Muscle of leg (tissue), 3 donors: ENCODE measurements at regions not wholly inside any gene's neighbourhood (a gene's known extent, or its start where the extent isn't known, plus 50 kb on each side); places are given as distances from the start of the nearest gene placed in this dataset.
A peak's percentile ranks its signal among the peaks of the same experiment; 100 is the strongest.

Experiments used
- DNase-seq: peaks from one replicate; pipeline ENCODE4 v3.0.0; 2013
- H3K27ac ChIP-seq: one replicate; pipeline ENCODE4 v1.5.1; 2013; ENCODE audit warnings: mild to moderate bottlenecking, low read length, control low read depth
- H3K27me3 ChIP-seq: one replicate; pipeline ENCODE4 v1.6.1; 2013; ENCODE audit warnings: low read length; ENCODE audit not compliant: control insufficient read depth, insufficient read depth
- H3K36me3 ChIP-seq: one replicate; pipeline ENCODE4 v1.6.1; 2013; ENCODE audit warnings: low read length; ENCODE audit not compliant: control insufficient read depth, insufficient read depth
- H3K4me1 ChIP-seq: one replicate; pipeline ENCODE4 v1.6.1; 2013; ENCODE audit warnings: low read length; ENCODE audit not compliant: control insufficient read depth, insufficient read depth
- H3K4me3 ChIP-seq: one replicate; pipeline ENCODE4 v1.5.1; 2013; ENCODE audit warnings: low read length, control low read depth
- H3K9me3 ChIP-seq: replicated peaks from 2 replicates; pipeline ENCODE4 v1.6.1; 2013; ENCODE audit warnings: low read depth, low read length; ENCODE audit not compliant: control insufficient read depth
- WGBS: methylation state at CpG from one replicate; pipeline ENCODE4 v1.1.5; 2013; ENCODE audit warnings: missing lambda C conversion rate; ENCODE audit not compliant: insufficient coverage; 5-methylcytosine and 5-hydroxymethylcytosine counted together

DNA sequence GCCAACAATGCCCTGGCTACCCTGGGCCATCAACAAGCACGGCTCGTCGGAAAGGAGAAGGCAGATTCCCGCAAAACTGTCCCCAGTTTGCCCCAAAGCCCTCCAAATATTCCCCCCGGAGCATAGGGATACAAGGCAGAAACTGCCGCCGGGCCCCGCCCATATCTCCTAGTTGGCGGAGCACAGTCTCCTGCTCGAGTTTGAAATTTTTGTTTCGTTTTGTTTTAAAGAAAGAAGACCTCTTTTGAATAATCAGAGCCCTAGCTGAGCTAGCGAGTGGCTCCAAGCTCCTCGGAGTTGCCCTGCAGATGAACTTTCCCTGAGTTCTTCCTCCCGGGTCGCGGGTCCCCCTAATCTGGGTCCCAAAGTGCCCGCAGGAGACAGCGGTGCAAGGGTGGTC is 138.1 kb upstream of the ZIC3 start:
- peaks cover 4% of the 10 kb centered on the region for H3K9me3 ChIP-seq
- H3K36me3 ChIP-seq = no peaks in the 10 kb centered on the region
- H3K27me3 ChIP-seq = peaks cover 69% of the 10 kb centered on the region
- 32% methylated on average over 14 of the region's 18 CpGs for WGBS
- peak overlapping the region; percentile 38 for H3K4me3 ChIP-seq
- no peak overlapping the region for H3K27ac ChIP-seq
- peak; percentile 17 for DNase-seq
- peaks cover 15% of the 10 kb centered on the region for H3K4me1 ChIP-seq

DNA sequence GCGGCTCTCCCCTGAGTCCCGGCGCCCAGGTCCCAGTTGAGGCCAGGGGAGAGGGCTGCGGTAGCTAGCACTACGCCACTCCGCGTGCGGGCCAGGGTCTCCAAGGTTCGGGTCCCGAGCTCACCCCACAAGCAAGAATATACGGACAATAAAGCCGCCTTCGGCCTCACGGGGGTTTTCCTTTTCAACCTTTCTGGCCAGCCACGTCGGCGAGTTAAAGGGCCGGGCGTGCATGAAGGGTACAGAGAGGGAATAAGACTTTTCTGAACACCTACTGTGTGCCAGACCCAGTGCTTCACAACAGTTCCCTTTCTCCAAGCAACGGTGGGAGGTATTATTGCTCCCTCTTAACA is 138.5 kb upstream of the ZIC3 start:
- Histone ChIP-seq H3K27me3 (peaks cover 72% of the 10 kb centered on the region), H3K9me3 (peaks cover 4% of the 10 kb centered on the region), H3K36me3 (no peaks in the 10 kb centered on the region), H3K4me1 (peaks cover 15% of the 10 kb centered on the region), H3K4me3 (peak overlapping the region; percentile 38), H3K27ac (no peak overlapping the region)
- DNase-seq = no peak
- 33% methylated on average over 13 of the region's 20 CpGs for WGBS

DNA sequence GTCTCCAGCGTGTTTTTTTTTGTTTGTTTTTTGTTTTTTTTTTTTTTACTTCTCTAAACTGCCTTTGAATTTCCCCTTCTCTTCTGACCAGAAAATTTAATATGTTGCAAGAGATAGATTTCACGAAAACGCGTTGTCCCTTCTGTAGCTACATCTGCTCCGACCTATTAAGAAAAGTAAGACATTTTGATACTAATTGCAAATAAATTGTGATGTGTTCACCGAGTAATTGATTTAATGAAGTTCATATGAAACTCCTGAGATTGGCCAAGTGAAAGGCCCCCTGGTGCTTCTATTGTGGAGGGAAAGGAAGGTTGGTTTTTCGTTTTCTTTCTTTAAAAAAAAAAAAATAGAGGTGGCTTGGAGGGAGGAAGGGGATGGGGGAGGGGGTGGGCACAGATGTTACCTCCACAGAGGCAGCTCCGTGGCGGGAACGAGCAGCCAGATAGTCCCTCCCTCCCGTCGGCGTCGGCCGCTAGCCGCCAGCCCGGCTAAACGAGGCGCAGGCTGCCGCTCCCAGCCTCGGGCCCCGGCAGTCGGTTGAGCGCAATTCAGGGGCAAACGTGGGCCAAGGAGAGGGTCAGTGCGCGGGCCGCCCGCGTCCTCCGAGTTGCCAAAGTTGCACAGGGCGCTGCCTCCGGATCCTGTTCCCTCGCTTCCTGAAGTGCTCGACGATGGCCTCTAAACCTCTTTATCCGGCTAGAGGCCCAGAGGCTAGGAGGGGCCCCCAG is 139.1 kb upstream of the ZIC3 start:
- no peaks in the 10 kb centered on the region for H3K36me3 ChIP-seq
- H3K9me3 ChIP-seq = peaks cover 4% of the 10 kb centered on the region
- H3K4me1 ChIP-seq = peaks cover 15% of the 10 kb centered on the region
- no peak overlapping the region for H3K4me3 ChIP-seq
- no peak overlapping the region for H3K27ac ChIP-seq
- peaks cover 70% of the 10 kb centered on the region for H3K27me3 ChIP-seq
- 24% methylated on average over 32 of the region's 37 CpGs for WGBS
- no peak for DNase-seq

- Histone ChIP-seq H3K27me3 (peaks cover 74% of the 10 kb centered on the region), H3K4me3 (no peak overlapping the region), H3K27ac (no peak overlapping the region), H3K4me1 (peaks cover 15% of the 10 kb centered on the region), H3K36me3 (no peaks in the 10 kb centered on the region), H3K9me3 (peaks cover 4% of the 10 kb centered on the region)
- DNase-seq = no peak
- 19% methylated on average over 4 of the region's 9 CpGs for WGBS
These were observed 139.9 kb upstream of the ZIC3 start for GRCh38 chrX:137425986-137426385.

- H3K4me1 ChIP-seq = peaks cover 15% of the 10 kb centered on the region
- DNase-seq = no peak
- no peaks in the 10 kb centered on the region for H3K36me3 ChIP-seq
- 16% methylated on average over 15 of the region's 25 CpGs for WGBS
- peaks cover 4% of the 10 kb centered on the region for H3K9me3 ChIP-seq
- H3K27ac ChIP-seq = no peak overlapping the region
- H3K4me3 ChIP-seq = no peak overlapping the region
- H3K27me3 ChIP-seq = peaks cover 75% of the 10 kb centered on the region
These were observed 140.5 kb upstream of the ZIC3 start for GRCh38 chrX:137425273-137425902.

- no peak overlapping the region for H3K27ac ChIP-seq
- peaks cover 4% of the 10 kb centered on the region for H3K9me3 ChIP-seq
- peaks cover 15% of the 10 kb centered on the region for H3K4me1 ChIP-seq
- 9% methylated on average over 4 of the region's 15 CpGs for WGBS
- no peak for DNase-seq
- H3K36me3 ChIP-seq = no peaks in the 10 kb centered on the region
- H3K27me3 ChIP-seq = peaks cover 69% of the 10 kb centered on the region
- H3K4me3 ChIP-seq = no peak overlapping the region
These were observed 141.2 kb upstream of the ZIC3 start for GRCh38 chrX:137424679-137425078.

- no peak overlapping the region for H3K4me3 ChIP-seq
- no CpG with 5 or more reads among the region's 3 CpGs for WGBS
- no peak overlapping the region for H3K27ac ChIP-seq
- no peak for DNase-seq
- H3K9me3 ChIP-seq = peaks cover 3% of the 10 kb centered on the region
- peaks cover 9% of the 10 kb centered on the region for H3K4me1 ChIP-seq
- peaks cover 55% of the 10 kb centered on the region for H3K27me3 ChIP-seq
- H3K36me3 ChIP-seq = no peaks in the 10 kb centered on the region
These were observed 142.7 kb upstream of the ZIC3 start for GRCh38 chrX:137423241-137423640.

DNA sequence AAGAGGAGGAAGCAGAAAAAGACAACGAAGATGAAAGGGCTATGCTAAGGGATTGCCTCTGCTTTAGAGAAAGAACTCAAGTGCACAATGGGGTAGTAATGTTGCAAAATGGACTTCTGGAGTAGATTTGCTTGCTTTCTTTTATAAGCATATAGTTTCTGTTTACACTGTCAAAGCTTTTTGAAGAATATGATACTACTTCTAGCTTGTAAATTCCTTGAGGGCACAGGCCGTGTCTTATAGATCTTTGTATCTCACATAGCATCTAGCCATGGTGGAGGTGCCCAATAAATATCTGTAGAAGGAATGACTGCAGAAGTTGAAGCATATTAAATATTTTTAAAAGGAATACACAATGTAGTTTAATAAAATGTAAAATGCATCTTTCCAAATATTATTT is 147.8 kb upstream of the ZIC3 start:
- Histone ChIP-seq H3K27ac (no peak overlapping the region), H3K27me3 (peaks cover 23% of the 10 kb centered on the region), H3K9me3 (no peaks in the 10 kb centered on the region), H3K4me3 (no peak overlapping the region), H3K36me3 (no peaks in the 10 kb centered on the region), H3K4me1 (no peaks in the 10 kb centered on the region)
- 44% methylated on average over 1 of the region's 2 CpGs for WGBS
- no peak for DNase-seq

GRCh38 chrX:137413190-137413589 is 152.7 kb upstream of the ZIC3 start:
- WGBS = no CpG with 5 or more reads among the region's 3 CpGs
- Histone ChIP-seq H3K9me3 (no peaks in the 10 kb centered on the region), H3K27ac (no peak overlapping the region), H3K27me3 (peaks cover 6% of the 10 kb centered on the region), H3K4me1 (no peaks in the 10 kb centered on the region), H3K36me3 (no peaks in the 10 kb centered on the region), H3K4me3 (no peak overlapping the region)
- no peak for DNase-seq

DNA sequence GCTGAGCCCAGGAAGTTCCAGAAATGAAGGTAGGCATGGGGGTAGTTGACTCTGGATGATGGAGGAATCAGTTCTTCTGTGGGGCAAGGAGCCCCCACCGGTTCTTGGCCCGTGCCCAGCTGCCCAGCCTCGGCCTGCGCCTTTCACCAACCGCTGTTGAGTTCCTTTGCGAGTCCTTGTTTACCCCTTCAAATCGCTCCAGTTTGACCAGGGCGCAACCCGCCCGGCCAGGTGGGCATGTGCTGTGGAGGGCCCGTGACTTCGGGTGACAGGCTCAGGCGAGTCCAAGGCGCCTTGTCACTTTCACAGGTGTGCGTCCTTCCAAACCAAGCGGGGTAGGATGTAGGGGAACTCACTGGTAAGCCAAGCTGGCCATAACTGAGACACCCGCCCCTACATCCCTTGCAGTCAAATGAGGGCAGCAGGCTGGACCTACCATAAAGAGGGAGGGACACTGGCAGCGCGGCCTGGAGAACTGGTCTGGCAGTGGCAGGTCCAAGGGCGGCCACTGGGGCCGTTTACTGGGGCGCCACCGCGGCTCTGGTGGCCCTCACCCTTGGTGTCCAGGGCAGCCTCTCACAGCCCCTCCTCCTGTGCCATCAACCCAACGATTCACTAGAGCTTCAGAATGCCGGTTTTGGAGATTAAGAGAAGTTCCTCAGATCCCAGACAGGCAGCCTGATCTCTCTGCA is 160.3 kb upstream of the ZIC3 start:
- no peak for DNase-seq
- H3K36me3 ChIP-seq = no peaks in the 10 kb centered on the region
- H3K27me3 ChIP-seq = peaks cover 6% of the 10 kb centered on the region
- H3K4me3 ChIP-seq = no peak overlapping the region
- H3K27ac ChIP-seq = no peak overlapping the region
- no peaks in the 10 kb centered on the region for H3K4me1 ChIP-seq
- H3K9me3 ChIP-seq = no peaks in the 10 kb centered on the region
- WGBS = 83% methylated on average over 22 of the region's 26 CpGs
